Neural cell (in vitro differentiated cells): ENCODE measurements at regions not wholly inside any gene's neighbourhood (a gene's known extent, or its start where the extent isn't known, plus 50 kb on each side); places are given as distances from the start of the nearest gene placed in this dataset.

Source experiments
- H2AFZ ChIP-seq: fragments of 200-600, 300-800 bp; sonication (generic), shearing (Covaris generic); 2 replicates; pipeline ENCODE4 v1.6.0; 2014; ENCODE audit warnings: low read depth, mild to moderate bottlenecking, antibody characterized with exemption, low read length, moderate library complexity
- H3F3A ChIP-seq: fragments of 200-600 bp; shearing (Covaris generic); 2 replicates; pipeline ENCODE4 v1.6.1; 2016; ENCODE audit warnings: mild to moderate bottlenecking, moderate library complexity, mixed read lengths, antibody characterized with exemption, low read length; ENCODE audit not compliant: insufficient read depth, poor library complexity, severe bottlenecking
- H3K27ac ChIP-seq: fragments of 200-600, 300-800 bp; sonication (generic), shearing (Covaris generic); 2 replicates; pipeline ENCODE4 v1.5.1; 2014; ENCODE audit warnings: mild to moderate bottlenecking, low read length, moderate library complexity
- H3K27me3 ChIP-seq: fragments of 300-800, 200-600 bp; sonication (generic), shearing (Covaris generic); 2 replicates; pipeline ENCODE4 v1.6.0; 2014; ENCODE audit warnings: mild to moderate bottlenecking, low read depth, low read length, moderate library complexity; ENCODE audit not compliant: insufficient read depth
- H3K36me3 ChIP-seq: fragments of 300-800, 200-600 bp; sonication (generic), shearing (Covaris generic); 2 replicates; pipeline ENCODE4 v1.5.1; 2014; ENCODE audit warnings: mild to moderate bottlenecking, antibody characterized with exemption, low read length, moderate library complexity; ENCODE audit not compliant: insufficient read depth
- H3K4me2 ChIP-seq: fragments of 300-800, 200-600 bp; sonication (generic), shearing (Covaris generic); 2 replicates; pipeline ENCODE4 v1.6.0; 2014; ENCODE audit warnings: mild to moderate bottlenecking, low read length
- H3K4me3 ChIP-seq: fragments of 300-800, 200-600 bp; sonication (generic), shearing (Covaris generic); 2 replicates; pipeline ENCODE4 v1.5.1; 2014; ENCODE audit warnings: mild to moderate bottlenecking, low read length, moderate library complexity
- H3K79me2 ChIP-seq: fragments of 200-600 bp; shearing (Covaris generic); replicated peaks from 2 replicates; pipeline ENCODE4 v1.6.0; 2014; ENCODE audit warnings: mild to moderate bottlenecking, low read length, moderate library complexity; ENCODE audit not compliant: insufficient read depth
- H3K9ac ChIP-seq: fragments of 300-800, 200-600 bp; sonication (generic), shearing (Covaris generic); 2 replicates; pipeline ENCODE4 v1.6.1; 2016; ENCODE audit warnings: mild to moderate bottlenecking, low read length, mixed read lengths
- H3K9me2 ChIP-seq: fragments of 200-600 bp; shearing (Covaris generic); 2 replicates; pipeline ENCODE4 v1.6.1; 2016; ENCODE audit warnings: mild to moderate bottlenecking, low read length, mixed read lengths; ENCODE audit not compliant: insufficient read depth
- H3K9me3 ChIP-seq: fragments of 200-600, 300-800 bp; sonication (generic), shearing (Covaris generic); 2 replicates; pipeline ENCODE4 v1.6.1; 2016; ENCODE audit warnings: mild to moderate bottlenecking, mixed run types, low read length, moderate library complexity, mixed read lengths
- H4K20me1 ChIP-seq: fragments of 200-600 bp; shearing (Covaris generic); 2 replicates; pipeline ENCODE4 v1.6.1; 2016; ENCODE audit warnings: mild to moderate bottlenecking, mixed run types; ENCODE audit not compliant: insufficient read depth
- CTCF ChIP-seq: fragments of 450-650 bp; IDR thresholded peaks from 2 replicates; pipeline ENCODE4 v1.5.1; 2014; ENCODE audit warnings: antibody characterized with exemption, mild to moderate bottlenecking, moderate library complexity; ENCODE audit not compliant: poor library complexity, severe bottlenecking
- EP300 ChIP-seq: fragments of 450-650 bp; conservative IDR thresholded peaks from 2 replicates; pipeline ENCODE4 v1.6.1; 2014; ENCODE audit warnings: antibody characterized with exemption, mild to moderate bottlenecking, moderate library complexity; ENCODE audit not compliant: poor library complexity, severe bottlenecking
- EZH2 ChIP-seq: fragments of 200-600, 300-800 bp; shearing (Covaris generic), sonication (generic); IDR thresholded peaks from 2 replicates; pipeline ENCODE4 v1.6.1; 2014; ENCODE audit warnings: antibody characterized with exemption, low read length, borderline replicate concordance, mild to moderate bottlenecking; ENCODE audit not compliant: insufficient read depth, poor library complexity, severe bottlenecking
- MXI1 ChIP-seq: fragments of 450-650 bp; conservative IDR thresholded peaks from 2 replicates; pipeline ENCODE4 v1.6.1; 2014; ENCODE audit warnings: antibody characterized with exemption, mild to moderate bottlenecking; ENCODE audit not compliant: poor library complexity, severe bottlenecking
- POLR2AphosphoS5 ChIP-seq: IDR thresholded peaks from 2 replicates; pipeline ENCODE4 v1.6.1; 2012
- RAD21 ChIP-seq: fragments of 450-650 bp; conservative IDR thresholded peaks from 2 replicates; pipeline ENCODE4 v1.6.1; 2014; ENCODE audit warnings: antibody characterized with exemption, mild to moderate bottlenecking, moderate library complexity
- REST ChIP-seq: IDR thresholded peaks from 2 replicates; pipeline ENCODE4 v1.6.1; 2012; ENCODE audit warnings: borderline replicate concordance
- SMC3 ChIP-seq: fragments of 450-650 bp; conservative IDR thresholded peaks from 2 replicates; pipeline ENCODE4 v1.6.1; 2014; ENCODE audit warnings: antibody characterized with exemption, mild to moderate bottlenecking, moderate library complexity; ENCODE audit not compliant: poor library complexity
- TAF1 ChIP-seq: IDR thresholded peaks from 2 replicates; pipeline ENCODE4 v1.6.1; 2012; ENCODE audit warnings: low read depth

- Histone ChIP-seq H3K4me3 (no peak overlapping the region), H3F3A (no peaks in the 10 kb centered on the region), H3K9me3 (no peaks in the 10 kb centered on the region), H3K79me2 (no peaks in the 10 kb centered on the region), H3K4me2 (no peak overlapping the region), H3K27ac (peak overlapping the region; percentile 6), H3K9me2 (no peaks in the 10 kb centered on the region), H3K36me3 (no peaks in the 10 kb centered on the region), H3K9ac (no peak overlapping the region), H2AFZ (no peak overlapping the region), H3K27me3 (no peaks in the 10 kb centered on the region), H4K20me1 (no peaks in the 10 kb centered on the region)
- TF ChIP-seq POLR2AphosphoS5 (peak; percentile 43), SMC3 (no peak), REST (peak; percentile 73)
These were observed 191.8 kb upstream of the SEMA3C start for GRCh38 chr7:81110673-81111072.

- Histone ChIP-seq H3K9me3 (no peaks in the 10 kb centered on the region), H3K4me2 (no peak overlapping the region), H3K79me2 (no peaks in the 10 kb centered on the region), H3K9me2 (no peaks in the 10 kb centered on the region), H2AFZ (no peak overlapping the region), H3K4me3 (no peak overlapping the region), H3K27me3 (no peaks in the 10 kb centered on the region), H3K36me3 (no peaks in the 10 kb centered on the region), H3K27ac (no peak overlapping the region), H3K9ac (no peak overlapping the region), H3F3A (no peaks in the 10 kb centered on the region), H4K20me1 (no peaks in the 10 kb centered on the region)
- TF ChIP-seq TAF1: no peak
These were observed 179.4 kb upstream of the SEMA3C start for GRCh38 chr7:81098213-81098612.

- peak overlapping the region; percentile 2 for H3K27ac ChIP-seq
- H3K27me3 ChIP-seq: no peaks in the 10 kb centered on the region
- H3K4me2 ChIP-seq: no peak overlapping the region
- H4K20me1 ChIP-seq: no peaks in the 10 kb centered on the region
- no peaks in the 10 kb centered on the region for H3K36me3 ChIP-seq
- no peaks in the 10 kb centered on the region for H3K9me2 ChIP-seq
- H3K9ac ChIP-seq: no peak overlapping the region
- H3K9me3 ChIP-seq: no peaks in the 10 kb centered on the region
- no peak overlapping the region for H2AFZ ChIP-seq
- H3F3A ChIP-seq: no peaks in the 10 kb centered on the region
- H3K4me3 ChIP-seq: no peak overlapping the region
- no peaks in the 10 kb centered on the region for H3K79me2 ChIP-seq
- TF ChIP-seq RAD21: no peak
- TF ChIP-seq EZH2: no peak
- no peak for TF ChIP-seq CTCF
- no peak for TF ChIP-seq POLR2AphosphoS5
- no peak for TF ChIP-seq EP300
- TF ChIP-seq REST: no peak
- no peak for TF ChIP-seq MXI1
- TF ChIP-seq TAF1: no peak
- TF ChIP-seq SMC3: no peak
These were observed 176.1 kb upstream of the SEMA3C start for GRCh38 chr7:81094952-81095351.
